ENCODE measurements at regions not wholly inside any gene's neighbourhood (a gene's known extent, or its start where the extent isn't known, plus 50 kb on each side); places are given as distances from the start of the nearest gene placed in this dataset.
"Not testable (repeated sequence)": the region's sequence is repeated elsewhere in the genome, so short reads cannot be mapped to it uniquely, and the experiment has no call there.

DNA sequence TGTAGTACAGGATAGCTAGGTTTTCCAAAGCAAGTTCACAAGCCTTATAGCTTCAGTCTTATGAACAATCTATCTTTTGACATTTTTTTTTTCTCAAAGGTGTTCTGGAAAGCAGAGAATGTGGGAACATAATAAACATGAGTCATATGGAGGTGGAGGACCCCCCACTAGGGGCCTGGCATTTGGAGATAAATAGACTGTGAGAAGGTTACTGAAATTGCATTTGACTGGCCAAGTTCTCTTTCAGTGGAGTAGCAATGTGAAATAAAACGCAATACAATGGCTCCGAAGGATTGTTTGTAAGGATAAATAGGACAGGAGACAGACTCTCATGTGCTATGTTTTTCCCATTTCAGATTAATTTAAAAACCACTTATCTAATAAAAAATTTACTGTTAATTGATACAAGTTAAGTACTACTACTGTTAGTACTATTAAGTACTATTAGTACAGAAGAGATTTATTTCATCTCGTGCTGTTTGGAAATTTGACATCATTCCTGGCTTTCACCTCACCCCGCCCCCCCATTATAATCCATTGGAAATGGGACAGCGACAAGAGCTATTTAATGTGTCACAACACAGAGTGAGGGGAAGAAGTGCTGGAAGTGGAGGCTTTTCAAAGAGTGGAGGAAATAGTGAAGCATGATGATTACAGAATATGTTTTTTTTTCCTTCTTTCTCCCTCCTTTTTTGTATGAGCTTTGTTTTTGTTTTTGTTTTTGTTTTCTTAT, 122.6 kb upstream of the ID4 start:
- no peak for DNase-seq

DNA sequence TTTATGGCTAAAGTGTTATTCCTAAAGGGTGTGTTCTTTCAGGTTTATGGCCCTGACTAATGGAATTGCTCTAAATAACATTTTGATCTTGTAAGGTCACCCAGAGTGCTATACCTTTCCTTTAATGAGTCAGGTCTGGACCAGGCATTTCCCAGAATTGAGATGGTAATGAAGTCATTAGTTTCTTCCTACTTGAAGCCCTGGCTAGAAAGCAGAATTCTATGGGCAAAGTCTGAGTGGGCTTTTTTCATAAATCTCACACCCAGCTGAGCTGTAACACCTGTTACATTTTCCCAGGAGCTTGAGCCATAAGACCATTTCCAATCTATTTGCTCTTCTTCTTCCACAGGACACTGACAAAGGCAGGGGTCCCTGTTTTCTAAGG, 122.0 kb upstream of the ID4 start:
- no peak for DNase-seq

DNA sequence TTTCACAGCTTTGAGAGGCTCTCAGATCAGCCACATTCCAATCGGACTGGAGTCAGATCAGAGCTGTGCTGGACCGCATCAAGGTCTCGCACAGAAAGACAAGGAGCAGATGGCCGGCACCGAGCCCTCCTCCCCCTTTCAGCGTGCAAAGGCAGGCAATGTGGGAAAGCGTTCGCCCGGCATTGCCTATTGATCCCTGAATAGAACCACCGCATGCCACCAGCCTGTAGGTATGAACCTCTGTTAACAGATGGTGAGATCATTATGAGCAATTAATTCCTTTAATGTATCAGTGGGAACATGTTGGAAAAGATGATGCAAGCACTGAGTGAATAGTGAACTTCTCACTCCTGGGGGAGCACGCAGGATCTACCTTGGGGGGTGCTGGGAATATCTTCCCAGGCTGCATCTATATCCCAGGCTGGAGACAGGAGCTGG, 117.5 kb upstream of the ID4 start:
- DNase-seq: no peak

DNA sequence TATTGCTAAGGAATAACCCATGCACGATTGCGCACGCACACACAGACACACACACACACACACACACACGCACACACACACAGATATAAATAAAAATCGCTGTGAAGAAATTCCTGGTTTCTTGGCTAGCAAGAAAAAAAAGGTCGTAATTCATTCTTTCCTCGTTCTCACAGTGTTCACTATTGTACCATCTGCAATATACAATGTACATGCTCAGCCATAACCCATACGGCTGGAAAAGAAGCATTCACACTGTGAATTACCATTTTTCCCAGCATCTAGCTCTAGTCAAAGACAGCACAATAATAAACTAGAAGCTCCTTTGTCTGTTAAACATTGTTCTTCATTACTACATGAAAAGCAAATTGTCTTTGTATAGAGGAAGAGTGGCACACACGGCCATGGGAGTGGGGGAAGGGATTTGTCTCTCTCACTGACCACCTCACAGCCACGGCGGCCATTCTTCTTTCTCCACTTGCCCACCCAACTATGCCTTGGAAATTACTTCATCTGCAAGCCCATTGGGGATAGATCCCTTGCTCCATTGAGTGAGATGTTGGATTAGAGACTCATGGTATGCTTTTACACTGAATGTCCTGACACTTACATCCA, 115.3 kb upstream of the ID4 start:
- no peak for DNase-seq

DNA sequence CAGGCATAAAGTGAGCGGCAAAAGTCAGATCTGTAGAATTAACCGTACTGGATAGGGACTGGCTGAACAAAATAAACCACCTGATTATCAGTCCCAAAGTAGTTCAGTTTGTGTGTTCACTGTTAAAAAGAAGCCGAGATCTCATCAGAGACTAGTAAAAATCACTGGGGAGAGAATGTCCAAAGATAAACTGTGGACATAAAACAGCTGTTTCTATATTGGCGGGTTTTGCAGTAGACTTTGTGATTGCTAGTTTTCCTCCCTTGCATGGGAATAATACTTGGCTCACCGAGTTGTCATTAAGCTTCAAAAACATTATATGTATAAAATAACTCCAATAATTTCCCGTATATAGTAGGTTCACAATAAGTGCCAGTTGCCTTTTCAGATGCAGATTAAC, 114.2 kb upstream of the ID4 start:
- no peak for DNase-seq

DNA sequence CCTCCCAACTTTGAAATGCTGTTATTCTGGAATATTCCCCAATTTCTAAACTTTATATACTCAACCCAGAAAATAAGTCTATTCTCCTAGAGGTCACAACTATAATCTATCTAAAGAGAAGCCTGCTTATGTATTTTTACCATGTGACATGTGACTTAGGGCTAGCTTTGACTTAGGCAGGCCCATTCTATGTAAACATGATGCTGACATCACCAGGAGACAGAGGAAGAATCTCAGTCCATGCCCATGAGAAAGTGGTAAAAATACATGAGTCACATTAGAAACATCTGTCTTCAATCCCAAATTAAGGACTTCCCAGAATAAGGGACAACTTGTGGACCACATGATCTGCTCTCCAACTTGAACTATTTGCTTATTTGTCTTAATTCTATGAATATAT, 113.6 kb upstream of the ID4 start:
- DNase-seq: no peak

DNA sequence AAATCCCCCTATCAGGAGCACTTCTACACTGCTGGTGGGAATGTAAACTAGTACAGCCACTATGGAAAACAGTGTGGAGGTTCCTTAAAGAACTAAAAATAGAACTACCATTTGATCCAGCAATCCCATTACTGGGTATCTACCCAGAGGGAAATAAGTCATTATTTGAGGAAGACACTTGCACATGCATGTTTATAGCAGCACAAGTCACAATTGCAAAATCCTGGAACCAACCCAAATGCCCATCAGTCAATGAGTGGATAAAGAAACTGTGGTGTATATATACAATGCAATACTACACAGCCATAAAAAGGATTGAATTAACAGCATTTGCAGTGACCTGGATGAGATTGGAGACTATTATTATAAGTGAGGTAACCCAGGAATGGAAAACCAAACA, 111.7 kb upstream of the ID4 start:
- not testable (repeated sequence) for DNase-seq

DNA sequence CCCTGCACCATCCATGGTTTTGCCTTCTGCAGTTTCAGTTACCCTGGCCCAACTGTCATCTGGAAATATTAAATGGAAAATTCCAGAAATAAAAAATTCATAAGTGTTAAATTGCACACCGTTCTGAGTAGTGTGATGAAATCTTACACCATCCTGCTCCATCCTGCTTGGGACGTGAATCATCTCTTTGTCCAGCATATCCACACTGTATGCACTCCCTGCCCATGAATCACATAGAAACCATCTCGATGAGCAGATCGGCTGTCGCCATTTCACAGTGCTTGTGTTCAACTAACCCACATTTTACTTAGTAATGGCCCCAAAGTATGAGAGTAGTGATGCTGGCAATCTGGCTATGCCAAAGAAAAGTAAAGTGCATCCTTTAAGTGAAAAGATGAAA, 105.9 kb upstream of the ID4 start:
- no peak for DNase-seq

DNA sequence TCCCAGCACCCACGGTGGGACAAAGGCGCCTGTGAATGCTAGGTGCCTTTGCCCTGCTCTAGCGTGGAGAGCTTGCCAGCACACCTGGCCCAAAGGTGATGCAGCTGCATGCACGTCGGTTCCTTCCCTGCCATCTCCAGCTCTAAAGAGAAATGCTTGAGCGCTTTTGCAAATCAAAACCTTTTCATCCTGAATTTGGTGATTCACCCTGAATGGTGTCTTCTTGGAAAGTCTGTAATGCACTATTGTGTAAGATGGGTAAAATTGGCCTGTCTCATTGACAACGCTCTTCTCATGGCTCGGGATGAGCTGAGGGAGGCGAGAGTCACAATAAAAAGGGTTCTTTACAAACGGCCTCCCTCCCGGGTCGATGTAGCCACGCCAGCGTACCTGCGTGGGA, 103.1 kb upstream of the ID4 start:
- no peak for DNase-seq

DNA sequence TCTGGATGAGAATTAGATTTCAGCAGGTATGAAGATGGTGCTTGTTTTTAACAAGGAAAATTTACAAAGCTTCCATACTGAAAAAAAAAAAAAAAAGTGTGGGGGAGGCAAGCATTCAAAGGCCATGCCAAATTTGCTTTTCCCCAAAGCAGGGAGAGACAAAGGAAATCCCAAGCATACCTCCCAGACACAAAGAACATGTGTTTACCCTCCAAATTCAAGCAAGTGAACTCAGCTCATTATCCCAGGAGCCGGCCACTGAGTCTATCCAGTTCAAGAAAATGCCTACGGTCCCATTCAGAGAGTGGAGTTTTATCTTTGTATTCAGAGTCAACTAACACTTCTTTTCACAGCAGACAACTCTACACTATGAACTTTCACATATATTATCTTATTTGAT, 102.7 kb upstream of the ID4 start:
- no peak for DNase-seq

DNA sequence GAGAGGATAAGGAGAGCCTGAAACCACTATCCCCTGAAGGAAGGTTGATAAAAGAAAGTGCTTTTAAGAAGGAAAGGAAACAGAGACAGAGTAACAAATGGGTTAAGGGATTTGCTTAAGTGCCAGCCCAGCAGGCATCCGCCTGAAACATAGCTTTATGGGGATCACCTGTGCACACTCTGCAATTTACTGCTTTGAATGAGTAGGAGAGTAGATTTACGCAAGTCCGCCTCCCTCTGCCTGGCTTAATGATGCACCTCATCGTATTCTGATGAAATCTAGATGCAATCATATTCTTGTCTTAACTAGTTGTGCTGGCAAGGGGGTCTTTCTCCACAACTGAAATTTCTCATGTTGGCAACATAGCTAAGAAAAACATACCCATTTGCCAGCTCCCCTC, 101.1 kb upstream of the ID4 start:
- DNase-seq: no peak

DNA sequence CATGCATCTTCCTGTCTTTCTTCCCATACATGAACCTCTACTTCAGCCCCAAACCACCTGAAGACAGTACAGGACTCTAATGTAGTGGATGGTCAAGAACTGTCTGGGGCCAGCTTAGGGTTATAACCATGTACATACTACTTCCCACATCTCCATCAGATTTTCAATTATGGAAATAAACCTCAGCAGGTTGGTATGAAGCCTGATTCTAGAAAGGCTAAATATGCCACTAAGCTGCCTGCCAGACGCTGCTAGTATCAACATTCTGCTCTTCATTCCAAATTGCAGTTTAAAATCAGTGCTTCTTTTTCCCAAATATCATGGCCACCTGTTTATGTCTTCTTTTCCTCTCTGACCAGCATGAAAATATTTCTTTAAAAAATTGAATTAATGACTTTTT, 99.2 kb upstream of the ID4 start:
- DNase-seq: no peak

DNA sequence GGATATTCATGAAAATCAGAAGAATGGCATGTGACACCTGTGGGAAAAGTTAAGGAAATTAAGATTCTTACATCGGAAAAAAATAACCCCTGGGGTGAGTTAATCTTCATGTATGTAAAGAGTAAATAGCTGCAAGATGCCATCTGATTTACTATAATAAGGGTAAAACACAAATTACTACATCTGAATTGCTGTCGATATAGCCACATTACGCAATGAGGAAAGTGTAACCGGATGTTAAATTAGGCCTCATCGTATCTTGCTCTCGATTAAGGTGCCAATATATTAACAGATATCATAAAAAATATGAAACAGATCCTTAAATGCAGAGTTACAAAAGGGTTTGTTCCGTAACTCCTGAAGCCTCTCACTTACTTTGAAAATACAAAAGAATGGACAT, 87.4 kb upstream of the ID4 start:
- no peak for DNase-seq

DNA sequence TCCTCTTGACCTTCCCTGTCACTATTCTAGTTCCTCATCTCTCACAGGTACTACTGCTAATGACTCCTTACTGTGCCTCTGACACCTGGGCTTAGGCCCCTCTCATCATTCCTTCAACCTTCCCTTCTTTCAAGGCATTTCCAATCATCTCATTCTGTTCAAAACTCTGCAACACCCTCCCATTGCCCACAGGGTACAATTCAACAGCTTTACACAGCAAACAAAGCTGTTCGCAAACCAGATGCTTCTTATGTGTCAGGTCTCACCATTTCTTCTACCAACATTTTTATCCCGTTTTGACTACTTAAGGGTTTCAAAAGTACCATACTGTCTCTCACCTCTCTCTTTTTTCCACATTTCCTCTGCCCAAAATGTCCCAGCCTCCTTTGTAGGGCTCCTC, 84.4 kb upstream of the ID4 start:
- DNase-seq: no peak

DNA sequence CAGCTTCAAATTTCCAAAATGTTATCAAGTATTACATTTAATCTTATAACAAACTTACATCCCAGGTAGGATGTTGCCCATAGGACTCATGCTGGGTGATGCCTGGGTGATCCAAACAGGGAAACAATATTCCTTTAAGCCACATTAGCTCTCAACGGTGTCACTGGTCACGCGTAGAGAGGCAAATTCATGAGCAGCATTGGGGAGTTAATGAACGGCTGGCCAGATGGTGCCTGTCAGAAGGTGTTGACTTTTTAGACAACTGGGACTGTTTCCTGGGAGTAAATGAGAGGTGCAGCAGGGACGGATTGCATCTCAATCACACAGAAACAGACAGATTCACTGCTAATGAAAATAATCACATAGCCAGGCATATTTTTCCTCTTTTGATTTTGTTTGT, 83.3 kb upstream of the ID4 start:
- DNase-seq: no peak

DNA sequence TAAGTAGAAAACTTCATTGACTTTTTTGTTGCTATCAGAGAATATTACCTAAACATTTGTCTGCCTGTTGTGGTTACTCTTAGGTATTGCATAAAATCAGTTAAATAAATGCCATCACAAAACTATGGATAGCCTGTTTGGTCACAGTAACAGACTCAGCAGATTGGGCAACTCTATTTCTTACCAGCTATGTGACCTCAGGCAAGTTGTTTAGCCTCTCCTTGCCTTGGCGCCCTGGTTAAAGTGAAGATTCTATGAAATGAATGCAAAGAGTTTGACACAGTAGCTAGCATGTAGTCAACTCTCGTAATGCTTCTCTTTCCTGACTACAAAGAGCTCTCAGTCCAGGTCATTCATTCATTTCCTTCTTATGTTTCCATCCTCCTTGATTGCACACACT, 82.5 kb upstream of the ID4 start:
- no peak for DNase-seq

DNA sequence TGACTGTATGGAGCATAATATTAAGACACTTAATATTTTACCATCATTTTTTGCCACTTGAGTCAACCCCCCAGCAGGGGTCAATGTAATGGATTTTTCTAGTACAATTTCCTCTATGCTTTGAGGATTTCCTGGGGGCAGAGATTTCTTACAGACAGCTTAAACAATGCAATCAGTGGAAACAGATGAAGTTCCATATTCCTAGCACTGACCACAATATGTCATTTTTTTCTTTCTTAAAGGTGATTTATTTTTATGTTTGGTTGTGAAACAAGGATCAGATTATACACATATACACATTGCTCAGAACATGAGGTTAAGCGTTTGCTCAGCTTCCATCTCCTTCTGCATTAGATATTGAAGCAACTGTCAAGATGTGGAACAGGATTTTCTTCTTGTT, 82.0 kb upstream of the ID4 start:
- no peak for DNase-seq

DNA sequence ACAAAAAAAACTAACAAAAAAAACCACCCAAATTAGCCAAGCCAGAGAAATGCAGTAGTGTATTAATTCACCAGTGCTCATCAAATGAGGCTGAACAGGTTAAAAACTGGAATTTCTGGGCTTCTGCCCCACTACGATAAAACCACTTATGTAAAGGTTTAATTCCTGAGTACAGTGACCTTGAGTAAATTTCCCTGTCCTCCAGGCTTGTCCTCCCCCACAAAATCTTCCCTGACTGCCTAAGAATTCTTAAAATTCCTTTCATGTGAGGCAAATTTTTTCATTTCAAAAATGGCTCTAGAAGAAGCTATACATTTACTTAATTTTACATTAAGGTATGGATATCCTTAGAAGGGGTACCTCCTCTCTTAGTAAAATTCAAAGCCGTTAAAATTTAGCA, 80.1 kb upstream of the ID4 start:
- no peak for DNase-seq

DNA sequence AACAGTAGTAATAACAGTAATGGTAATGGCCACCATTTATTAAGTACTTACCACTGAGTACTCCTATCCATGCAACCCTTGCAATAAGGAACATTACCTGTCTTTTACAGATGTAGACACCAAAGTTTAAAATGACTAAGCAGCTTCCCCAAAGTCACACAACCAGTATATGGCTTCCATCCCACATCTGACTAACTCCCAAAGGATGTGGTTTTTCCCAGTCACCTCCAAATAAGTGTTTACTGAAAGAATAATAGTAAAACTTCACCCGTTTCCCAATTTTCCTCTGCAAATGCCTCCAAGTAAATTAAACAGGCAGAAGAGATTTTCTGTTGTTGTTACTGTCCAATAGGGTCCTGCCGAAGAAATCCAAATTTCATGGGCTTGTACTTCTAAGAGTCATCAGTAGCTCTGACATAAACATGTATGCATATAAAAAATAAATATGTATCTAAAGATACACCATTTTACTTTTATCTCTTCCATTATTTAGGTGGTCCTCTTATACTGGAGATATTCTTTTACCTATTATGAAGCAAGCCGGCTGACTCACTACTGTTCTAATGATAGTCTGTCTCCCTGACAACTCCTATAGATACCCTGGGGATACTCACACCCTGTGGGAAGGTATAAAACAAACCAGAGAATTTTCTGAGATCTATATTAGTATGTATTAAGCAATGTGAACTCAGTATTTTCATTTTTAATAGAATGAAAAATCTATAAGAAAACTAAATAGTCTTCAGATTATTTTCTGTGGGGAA, 77.9 kb upstream of the ID4 start:
- DNase-seq: no peak

DNA sequence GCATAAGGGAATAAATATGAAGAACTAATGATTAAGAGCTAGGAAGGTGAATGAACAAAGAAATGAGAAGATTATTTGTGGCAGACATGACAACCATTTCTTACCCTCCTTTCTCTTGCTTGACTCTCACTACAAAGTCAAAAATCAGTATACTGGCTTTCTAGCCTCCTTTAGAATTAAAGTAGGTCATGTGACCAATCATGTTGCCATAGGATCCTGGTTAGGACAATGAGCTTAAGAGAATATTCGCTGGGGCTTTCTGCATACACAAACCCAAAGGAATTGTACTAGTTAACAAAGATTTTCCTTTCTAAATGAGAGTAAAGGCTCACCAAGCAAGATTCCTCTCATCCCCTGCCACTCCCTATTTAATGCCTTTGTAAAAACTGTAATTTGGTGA, 76.0 kb upstream of the ID4 start:
- no peak for DNase-seq

DNA sequence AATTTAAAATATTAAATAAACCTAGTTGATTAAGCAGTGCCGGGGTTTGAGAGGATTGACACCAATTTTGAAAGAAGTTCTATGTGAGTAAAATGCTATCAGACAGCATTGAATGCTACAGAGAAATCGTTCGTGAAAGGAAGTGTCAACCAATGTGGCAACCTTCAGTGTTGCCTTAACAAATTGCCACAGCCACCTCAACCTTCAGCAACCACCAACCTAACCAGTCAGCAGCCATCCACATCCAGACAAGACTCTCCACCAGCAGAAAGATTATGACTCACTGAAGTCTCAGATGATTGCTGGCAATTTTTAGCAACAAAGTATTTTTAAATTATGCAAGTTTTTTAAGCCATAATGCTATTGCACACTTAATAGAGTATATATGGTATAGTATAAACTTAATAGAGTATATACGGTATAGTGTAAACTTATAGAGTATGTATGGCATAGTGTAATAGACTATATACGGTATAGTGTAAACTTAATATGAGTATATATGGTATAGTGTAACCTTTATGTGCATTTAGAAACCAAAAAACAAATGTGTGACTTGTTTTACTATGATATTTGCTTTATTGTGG, 65.3 kb upstream of the ID4 start:
- DNase-seq: no peak

DNA sequence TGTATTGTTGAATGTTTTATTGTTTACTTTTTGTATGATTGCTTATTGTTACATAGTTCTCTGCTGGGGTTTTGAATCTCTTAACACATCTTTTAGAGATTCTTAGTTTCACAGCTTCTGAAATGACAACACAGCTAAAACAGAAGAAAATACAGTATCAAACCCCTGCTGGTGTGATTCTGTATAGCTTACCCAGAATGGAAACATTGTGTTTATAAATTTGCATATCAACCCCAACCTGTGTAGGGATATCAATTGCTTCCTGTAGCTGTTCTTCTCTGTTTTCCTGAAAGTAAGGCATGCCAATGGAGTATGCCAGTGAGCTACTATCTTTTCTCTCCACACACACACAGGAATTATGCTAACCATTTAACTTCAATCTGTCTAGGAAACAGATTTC, 64.3 kb upstream of the ID4 start:
- no peak for DNase-seq

DNA sequence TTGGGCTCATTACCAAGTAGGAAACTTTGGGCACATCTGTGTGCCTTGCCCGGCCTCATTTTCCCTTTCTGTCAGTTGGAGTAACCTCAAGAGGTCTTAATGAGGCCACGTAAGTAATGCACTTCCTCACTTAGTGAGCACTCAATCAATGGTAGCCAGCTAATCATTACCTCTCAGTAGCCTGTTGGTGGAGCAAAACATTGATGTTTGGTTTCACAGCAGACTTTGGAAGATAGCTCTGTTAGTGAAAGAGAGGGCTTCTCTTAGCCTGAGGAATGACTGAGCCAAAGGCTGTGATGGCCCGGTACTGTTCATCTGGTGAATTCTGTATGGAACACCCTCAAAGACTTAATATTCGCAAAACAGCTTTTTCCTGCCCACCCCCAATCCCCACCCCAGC, 55.9 kb upstream of the ID4 start:
- no peak for DNase-seq

DNA sequence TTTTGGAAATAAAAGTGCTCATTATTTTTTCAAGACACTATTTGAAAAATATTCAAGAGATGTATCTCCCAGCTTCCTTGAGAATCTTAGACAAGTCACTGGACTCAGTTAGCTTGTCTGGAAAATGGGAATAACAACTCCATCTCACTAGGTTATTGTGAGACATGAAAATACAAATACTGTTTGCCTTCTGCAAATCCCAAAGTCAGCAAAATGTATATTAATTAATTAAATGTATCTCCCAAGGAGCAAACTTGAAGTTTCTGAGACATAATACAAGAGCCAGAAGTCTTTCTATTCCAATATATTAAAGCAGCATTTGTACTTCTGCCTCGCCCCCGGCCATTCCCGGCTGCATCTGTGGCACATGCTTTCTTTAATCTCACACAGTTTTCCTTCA, 54.6 kb upstream of the ID4 start:
- DNase-seq: no peak
